ENCODE measurements at regions not wholly inside any gene's neighbourhood (a gene's known extent, or its start where the extent isn't known, plus 50 kb on each side); places are given as distances from the start of the nearest gene placed in this dataset.

- no peak for DNase-seq (ENCODE audit: low read depth)
- no peak for TF ChIP-seq CTCF (conservative IDR thresholded peaks at IDR 0.05; ENCODE audit: low read depth, low read length)
- no peak overlapping the region for H3K4me3 ChIP-seq (ENCODE audit: low read depth, low read length)
Observed at GRCh38 chr2:207327513-207327912, 161.8 kb upstream of the KLF7 start.

- H3K4me3 ChIP-seq (ENCODE audit: low read depth, low read length) = no peak overlapping the region
- no peak for DNase-seq (ENCODE audit: low read depth)
- TF ChIP-seq CTCF (conservative IDR thresholded peaks at IDR 0.05; ENCODE audit: low read depth, low read length) = no peak
Observed at GRCh38 chr2:207328944-207329386, 163.2 kb upstream of the KLF7 start.

- peak; percentile 96 for DNase-seq (ENCODE audit: low read depth)
- no peak for TF ChIP-seq CTCF (conservative IDR thresholded peaks at IDR 0.05; ENCODE audit: low read depth, low read length)
- H3K4me3 ChIP-seq (ENCODE audit: low read depth, low read length) = no peak overlapping the region
Observed at GRCh38 chr2:207330912-207331311, 165.2 kb upstream of the KLF7 start.

- TF ChIP-seq CTCF (conservative IDR thresholded peaks at IDR 0.05; ENCODE audit: low read depth, low read length) = no peak
- no peak for DNase-seq (ENCODE audit: low read depth)
- no peak overlapping the region for H3K4me3 ChIP-seq (ENCODE audit: low read depth, low read length)
Observed at GRCh38 chr2:207331674-207332073, 165.9 kb upstream of the KLF7 start.

- no peak overlapping the region for H3K4me3 ChIP-seq (ENCODE audit: low read depth, low read length)
- no peak for TF ChIP-seq CTCF (conservative IDR thresholded peaks at IDR 0.05; ENCODE audit: low read depth, low read length)
- DNase-seq (ENCODE audit: low read depth) = peak; percentile 60
Observed at GRCh38 chr2:207332480-207333212, 166.9 kb upstream of the KLF7 start.

- DNase-seq (ENCODE audit: low read depth) = no peak
- TF ChIP-seq CTCF (conservative IDR thresholded peaks at IDR 0.05; ENCODE audit: low read depth, low read length) = no peak
Observed at GRCh38 chr2:207333599-207334300, 168.0 kb upstream of the KLF7 start.

GRCh38 chr2:207334301-207334623 lies 168.5 kb upstream of the KLF7 start:
- no peak for DNase-seq (ENCODE audit: low read depth)
- no peak for TF ChIP-seq CTCF (conservative IDR thresholded peaks at IDR 0.05; ENCODE audit: low read depth, low read length)
- H3K4me3 ChIP-seq (ENCODE audit: low read depth, low read length) = peak overlapping the region; percentile 20

More at GRCh38 chr2:207333599-207334300, 168.0 kb upstream of the KLF7 start:
- H3K4me3 ChIP-seq (ENCODE audit: low read depth, low read length) = no peak overlapping the region
